HG03521 (cell line): ENCODE measurements at regions not wholly inside any gene's neighbourhood (a gene's known extent, or its start where the extent isn't known, plus 50 kb on each side); places are given as distances from the start of the nearest gene placed in this dataset.
"Not testable (repeated sequence)": the region's sequence is repeated elsewhere in the genome, so short reads cannot be mapped to it uniquely, and the experiment has no call there.

Source experiments
- ATAC-seq: cut with Tn5 transposase; IDR thresholded peaks from one replicate; pipeline ENCODE4 v1.9.1; 2021; ENCODE audit warnings: mild to moderate bottlenecking, moderate library complexity; ENCODE audit not compliant: unreplicated experiment

DNA sequence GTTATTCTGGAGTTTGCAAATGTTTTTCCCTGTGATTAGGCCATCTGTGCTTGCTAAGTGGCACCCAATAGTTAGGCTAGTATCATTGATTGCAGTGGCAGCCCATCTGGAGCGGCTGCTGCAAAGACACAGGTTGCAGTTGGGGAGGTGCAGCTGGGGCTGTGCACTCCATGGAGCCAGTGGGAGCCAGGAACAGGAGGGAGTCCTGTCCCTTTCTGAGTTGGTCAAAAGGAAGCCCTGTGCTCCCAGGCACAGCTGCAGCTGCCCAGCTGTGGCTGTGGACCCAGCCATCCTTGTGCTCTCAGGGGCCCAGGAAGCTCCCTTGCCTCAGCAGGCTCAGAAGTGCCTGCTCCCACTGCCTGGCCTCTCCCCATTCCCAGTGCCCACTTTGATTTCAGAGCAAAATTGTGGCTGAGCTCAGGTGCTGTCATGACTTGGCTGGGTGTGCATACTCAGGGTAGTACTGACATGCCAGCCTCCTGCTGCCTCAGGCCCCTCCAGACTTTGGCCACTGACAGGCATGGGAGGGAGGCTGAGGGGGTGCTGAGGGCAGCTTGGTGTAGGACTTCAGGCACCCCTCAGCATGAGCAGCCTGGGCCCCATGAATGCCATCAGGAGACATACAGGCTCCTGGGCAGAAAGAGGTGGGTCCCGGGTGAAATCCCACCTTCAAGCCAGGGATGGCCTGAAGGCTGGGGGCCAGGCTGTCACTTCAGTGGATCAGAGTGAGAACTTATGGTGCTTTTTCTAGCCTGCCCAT lies 270.6 kb downstream of the PCDH20 start:
- ATAC-seq = no peak

DNA sequence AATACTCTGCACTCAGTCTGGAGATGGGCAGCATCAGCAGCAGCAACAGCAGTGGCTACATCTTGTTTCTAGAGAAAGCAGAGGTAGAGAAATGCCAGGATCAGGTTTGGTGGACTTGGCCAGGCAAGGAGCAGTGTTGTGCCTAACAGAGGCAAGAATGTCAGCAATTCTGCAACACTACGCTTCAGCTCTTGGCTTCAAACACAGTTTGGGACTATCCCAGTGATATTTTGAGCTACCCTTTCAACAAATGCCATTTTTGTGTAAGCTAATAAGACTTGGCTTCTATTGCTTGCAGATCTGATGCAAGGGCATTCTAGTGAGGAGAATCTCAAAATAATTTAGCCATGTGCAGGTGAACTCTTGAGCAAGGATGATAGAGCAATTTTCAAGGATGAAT lies 271.3 kb downstream of the PCDH20 start:
- ATAC-seq = no peak

DNA sequence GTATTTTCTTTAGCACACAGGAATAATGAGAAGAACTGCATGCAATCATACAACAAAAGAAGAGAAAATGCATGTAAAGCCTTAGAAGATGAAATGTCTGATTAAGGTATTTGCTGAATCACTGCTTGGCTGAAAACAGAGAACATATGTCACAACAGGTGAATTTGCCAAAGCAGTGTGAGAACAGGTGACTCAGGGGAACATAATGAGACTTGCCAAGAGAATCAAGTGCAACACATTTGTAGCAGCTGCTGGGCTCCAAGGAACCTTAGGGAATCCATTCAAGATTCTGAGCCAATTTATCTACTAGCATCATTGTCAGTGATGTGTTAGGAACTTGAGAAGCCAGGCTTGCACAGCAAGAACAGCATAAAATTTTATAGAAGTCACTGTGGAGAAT lies 273.1 kb downstream of the PCDH20 start:
- ATAC-seq = no peak

DNA sequence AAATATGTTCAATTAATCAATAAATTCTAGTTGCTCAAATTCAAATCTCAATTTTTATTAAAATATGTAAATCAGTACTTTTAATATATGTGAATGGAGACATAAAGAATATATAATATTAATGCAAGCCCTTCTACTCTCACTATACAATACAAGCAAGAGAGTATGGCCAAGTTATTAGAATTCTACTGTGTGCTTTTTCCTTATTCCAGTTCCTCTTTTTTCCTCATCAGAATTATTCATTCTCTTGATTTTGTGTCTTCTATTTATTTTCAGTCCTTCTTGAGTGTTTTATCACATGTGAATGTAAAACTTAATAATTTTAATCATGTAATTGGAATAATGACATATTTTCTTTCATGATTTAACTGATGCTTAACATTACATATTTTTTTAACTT lies 276.8 kb downstream of the PCDH20 start:
- no peak for ATAC-seq

DNA sequence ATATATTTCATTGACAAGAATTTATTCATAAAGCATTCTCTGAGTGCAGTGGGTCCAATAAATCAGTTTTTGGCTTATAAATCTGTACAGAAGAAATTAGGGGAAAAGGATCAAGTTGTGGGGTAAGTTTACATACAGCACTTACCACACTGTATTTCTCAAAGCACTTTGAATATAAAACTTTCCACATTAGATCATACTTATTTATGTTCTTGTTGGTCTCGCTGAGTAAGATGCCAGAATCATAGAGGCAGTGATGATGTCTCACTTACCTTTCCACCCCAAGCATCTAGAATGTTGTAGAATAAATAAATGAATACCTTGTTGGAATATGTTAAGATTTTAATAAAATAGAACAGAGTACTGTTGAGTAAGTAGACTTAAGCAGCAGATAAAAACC lies 279.1 kb downstream of the PCDH20 start:
- ATAC-seq = no peak

DNA sequence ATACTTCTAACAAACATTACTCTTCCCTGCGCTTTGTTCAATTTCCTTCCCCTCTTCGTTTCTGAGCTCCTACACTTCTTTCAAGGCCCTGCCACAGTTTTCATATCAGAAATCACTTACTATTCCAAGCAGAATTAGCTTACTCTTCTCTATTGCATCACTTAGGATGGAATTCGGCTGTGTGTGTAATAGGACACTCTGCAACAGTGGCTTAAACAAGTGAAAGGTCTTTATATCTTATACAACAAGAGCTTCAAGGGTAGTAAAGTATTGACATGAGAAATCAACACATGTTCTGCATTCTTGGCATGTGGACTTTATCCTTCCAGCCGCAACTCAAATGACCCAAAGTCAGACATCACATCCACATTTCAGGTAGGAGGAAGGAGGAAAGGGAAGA lies 279.6 kb downstream of the PCDH20 start:
- ATAC-seq = no peak

DNA sequence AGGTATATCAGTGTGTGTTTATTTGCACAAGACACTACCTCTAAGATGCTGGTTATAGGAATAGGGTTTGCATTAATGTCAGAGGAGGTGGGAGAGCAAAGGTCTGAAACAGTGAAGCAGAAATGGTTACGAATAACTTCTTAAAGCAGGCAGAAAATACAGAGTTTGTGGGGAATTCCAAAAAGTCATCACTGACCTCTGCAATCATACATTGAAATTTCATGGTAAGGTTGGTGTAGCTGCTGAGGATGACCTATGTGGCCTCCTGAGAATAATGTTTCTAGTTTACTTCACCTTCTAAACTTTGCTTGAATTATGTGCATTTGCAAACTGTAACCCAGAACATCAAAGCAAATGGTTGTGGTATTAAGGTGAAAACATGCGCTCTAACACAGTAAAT lies 280.1 kb downstream of the PCDH20 start:
- no peak for ATAC-seq

DNA sequence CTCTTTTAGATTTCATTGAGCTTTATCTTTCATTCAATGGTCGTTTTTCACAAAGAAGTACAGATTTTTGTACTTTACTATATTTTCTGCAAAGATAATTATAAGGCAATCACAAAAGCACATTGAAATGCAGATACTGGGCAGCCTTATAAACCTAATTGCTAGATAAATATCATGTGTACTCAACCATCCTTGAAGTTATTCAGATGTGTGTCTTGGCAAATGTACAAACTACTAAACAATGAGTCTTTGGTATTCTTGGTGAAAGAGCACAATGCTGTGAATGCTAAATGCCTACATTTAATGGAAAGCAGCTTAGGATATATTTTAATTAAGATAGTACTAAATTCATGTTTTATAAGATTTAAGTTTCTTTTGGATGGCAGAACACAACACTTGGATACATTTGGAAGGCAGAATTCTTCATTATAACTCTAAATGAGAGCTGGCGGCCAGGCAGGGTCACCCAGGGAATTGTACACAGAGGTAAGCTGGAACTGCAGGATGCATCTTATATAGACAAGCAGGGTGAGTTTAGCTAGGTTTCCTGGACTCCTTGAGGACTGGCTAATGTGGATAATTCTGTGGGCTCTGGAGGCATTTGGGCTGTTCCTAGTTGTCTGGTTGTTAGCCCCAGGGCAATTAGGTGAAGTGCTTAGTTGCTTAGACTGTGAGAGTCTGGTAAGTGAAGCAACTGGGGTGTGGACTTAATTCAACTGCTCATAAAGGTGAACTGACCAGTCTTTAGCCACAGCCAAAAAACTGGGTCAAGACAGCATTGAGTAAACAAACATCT lies 286.6 kb downstream of the PCDH20 start:
- ATAC-seq = no peak

DNA sequence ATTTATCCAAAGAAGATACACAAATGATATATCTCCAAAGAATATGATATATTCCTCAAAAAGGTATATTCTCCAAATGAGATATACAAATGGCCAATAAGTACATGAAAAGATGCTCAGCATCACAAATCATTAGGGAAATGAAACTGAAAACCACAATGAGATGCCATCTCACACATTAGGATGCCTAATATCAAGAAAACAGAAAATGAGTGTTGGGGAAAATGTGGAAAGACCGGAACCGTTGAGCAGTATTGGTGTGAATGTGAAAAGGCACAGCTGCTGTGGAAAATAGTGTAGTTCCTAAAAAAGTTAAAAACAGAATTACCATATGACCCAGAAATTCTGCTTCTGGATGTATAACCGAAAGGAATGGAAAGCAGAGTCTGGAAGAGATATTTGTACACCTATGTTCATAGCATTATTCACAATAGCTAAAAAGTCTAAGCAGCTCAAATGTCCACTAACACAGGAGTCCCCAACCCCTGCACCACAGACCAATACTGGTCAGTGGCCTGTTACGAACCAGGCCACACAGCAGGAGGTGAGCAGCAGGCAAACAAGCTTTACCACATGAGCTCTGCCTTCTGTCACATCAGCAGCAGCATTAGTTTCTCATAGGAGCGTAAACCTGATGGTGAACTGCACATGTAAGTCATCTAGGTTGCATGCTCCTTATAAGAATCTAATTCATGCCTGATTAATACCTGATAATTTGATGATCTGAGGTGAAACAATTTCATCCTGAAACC lies 291.9 kb downstream of the PCDH20 start:
- ATAC-seq = no peak

DNA sequence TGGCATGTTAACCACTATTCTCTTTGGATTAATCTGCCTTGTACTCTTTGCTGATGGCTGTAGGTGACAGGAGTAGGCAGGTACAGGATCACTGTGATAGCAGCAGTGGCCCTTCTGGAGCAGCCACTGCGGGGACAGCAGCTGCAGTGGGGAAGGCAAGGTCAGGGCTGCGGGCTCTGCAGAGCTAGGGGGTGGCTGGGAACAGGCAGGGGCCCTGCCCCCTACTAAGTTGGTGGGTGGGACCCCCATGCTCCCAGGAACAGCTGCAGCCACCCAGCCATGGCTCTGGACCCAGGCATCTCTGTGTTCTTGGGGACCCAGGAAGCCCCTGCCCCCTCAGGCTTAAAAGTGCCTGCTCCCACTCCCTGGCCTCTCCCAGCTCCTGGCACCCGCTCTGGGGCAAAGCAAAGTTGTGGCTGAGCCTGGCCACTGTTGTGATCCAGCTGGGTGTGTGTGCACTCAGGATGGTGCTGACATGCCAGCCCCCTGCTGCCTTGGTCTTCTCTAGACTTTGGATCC lies 302.4 kb downstream of the PCDH20 start:
- ATAC-seq = no peak

DNA sequence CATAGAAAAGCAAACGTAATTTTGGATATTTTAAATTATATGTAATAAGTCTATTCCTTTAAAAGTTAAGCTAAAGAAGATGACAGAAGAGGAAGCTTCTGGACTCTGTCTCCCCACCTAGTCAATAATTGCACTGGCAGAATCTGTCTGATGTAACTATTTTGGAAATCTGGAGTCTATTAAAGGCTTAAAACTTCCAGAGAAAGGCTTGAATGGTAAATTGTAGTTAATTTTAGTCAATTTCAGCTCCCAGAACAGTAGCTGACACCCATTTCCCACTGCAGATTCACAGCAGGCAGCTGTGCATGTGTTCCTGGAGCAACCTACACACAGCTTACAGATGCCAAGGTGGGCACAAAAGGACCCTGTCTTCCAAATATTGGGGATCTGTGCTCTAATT lies 304.1 kb downstream of the PCDH20 start:
- ATAC-seq = no peak

DNA sequence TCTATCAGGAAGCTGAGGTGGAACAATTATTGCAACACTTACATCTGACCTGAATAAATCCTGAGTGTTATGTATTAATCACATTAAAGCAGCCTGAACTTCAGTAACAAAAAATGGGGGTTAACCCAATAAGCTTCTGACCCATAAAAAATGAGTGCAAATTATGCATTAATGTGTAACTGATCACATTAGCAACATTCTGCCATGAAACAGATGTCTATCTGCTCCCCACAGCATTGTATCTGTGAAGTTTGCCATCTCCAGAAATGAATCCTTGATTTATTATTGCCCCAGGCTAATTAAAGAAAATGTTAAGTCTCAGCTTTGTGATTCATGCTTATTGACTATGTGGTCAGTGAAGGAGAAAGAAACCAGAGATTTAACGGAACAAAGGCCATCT lies 304.9 kb downstream of the PCDH20 start:
- no peak for ATAC-seq

DNA sequence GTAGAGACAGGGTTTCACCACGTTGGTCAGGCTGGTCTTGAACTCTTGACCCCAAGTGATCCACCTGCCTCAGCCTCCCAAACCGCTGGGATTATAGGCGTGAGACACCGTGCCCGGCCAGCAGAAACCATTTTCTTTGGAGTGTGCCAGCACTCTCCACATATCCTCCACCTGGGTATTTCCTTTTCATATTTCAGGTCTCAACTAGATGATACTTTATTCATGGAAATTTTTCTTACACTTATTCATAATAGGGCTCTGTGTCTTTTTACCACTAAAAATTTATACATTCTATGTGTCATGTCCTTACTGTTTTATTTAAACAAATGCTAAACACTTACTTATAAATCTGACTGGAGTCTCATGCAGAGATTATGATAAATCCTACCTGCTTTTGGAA lies 305.9 kb downstream of the PCDH20 start:
- no peak for ATAC-seq

DNA sequence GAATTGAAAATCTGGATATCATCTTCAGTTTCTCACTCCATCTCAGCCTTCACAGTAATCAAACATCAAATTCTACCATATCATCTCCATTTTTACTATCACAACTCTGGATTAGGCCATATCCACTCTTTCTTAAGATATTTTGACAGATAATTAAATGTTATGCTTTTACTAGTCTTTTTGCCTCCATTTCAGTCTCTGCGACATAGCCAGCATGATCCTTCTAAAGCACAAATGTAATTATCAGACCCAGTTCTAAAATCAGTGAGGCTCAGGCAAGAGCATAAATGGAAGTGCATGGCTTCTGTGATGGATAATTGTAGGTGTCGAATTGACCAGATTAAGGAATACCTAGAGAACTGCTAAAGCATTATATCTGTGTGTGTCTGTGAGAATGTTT lies 307.7 kb downstream of the PCDH20 start:
- no peak for ATAC-seq

DNA sequence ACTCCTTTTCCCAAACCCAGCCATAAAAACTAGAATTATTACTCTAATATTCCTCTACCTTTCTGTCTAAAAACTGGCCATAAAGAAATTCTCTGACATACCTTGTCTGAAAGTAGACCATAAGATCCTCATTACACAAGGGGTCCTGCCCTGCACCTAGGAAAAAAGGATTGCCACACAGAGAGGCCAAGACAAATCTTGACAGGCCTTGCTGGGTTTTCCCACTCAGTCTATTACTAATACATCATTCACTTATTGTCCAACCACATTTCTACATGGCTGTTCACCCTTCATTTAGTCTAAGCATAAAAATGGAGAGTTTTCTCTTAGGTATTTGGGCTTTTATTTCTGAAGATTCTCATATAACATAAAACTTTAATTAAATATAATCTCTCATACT lies 319.8 kb downstream of the PCDH20 start:
- ATAC-seq = no peak

DNA sequence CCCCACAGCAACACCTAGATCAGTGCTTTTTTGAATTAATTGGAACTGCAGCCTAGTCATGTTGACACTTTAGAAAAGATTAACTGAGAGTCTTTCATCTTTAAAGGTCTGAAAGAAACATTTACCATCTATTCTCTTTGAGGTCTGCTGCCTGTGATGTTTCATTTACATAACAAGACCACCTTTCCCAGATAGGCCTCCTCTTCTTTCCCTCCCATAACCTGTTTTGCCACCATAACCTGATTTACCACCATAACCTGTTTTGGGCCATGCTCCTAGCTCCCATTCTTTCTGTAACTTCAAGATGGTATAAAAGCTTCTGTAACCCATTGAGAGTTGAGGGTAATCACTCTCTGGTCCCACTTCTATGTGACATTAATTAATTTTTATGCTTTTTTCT lies 320.8 kb downstream of the PCDH20 start:
- ATAC-seq = no peak

DNA sequence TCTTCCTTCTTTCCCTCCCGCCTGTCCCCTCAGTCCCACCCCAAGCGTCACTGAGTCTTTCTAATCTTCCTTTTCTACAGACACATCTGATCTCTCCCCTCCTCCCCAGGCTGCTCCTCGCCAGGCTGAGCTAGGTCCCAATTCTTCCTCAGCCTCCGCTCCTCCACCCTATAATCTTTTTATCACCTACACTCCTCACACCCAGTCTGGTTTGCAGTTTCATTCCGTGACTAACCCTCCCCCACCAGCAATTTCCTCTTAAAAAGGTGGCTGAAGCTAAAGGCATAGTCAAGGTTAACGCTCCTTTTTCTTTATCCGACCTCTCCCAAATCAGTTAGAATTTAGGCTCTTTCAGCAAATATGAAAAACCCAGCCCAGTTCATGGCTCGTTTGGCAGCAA lies 325.8 kb downstream of the PCDH20 start:
- ATAC-seq = not testable (repeated sequence)

DNA sequence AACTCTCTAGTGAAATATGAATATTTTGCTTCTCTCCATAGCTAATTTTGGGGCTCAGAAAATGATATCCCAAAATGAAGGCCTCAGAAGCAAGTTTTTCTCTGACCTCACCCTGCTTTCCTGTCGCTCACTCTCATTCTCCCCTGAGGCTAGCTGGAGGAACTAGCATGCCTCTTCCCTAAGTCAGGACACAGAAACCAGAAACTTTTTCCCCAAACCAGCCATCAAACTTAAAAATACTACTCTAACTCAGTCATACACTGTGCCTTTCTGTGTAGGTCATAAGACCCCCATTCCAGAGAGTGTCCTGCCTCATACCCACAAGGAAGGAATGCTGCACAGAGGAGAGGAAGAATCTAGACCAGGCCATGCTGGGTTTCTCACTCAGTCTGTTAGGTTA lies 329.6 kb downstream of the PCDH20 start:
- ATAC-seq = no peak

DNA sequence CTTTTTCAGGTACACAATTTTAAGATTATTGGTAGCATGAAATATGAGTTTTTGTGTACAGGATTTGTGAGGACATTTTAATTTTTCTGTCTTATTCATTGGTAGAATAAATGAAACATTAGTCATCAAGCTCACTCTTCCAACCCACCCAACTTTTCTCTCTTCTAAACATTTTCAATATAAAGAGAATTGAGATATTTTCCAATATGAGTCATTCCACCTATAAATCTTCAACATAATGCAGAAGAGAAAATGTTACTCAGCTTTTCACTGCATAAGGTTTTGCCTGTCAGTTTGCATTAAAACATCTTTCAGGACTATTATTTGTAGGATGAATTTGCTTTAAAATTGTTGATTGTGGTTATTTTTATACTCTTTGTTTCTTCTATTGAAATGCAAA lies 330.7 kb downstream of the PCDH20 start:
- ATAC-seq = no peak

DNA sequence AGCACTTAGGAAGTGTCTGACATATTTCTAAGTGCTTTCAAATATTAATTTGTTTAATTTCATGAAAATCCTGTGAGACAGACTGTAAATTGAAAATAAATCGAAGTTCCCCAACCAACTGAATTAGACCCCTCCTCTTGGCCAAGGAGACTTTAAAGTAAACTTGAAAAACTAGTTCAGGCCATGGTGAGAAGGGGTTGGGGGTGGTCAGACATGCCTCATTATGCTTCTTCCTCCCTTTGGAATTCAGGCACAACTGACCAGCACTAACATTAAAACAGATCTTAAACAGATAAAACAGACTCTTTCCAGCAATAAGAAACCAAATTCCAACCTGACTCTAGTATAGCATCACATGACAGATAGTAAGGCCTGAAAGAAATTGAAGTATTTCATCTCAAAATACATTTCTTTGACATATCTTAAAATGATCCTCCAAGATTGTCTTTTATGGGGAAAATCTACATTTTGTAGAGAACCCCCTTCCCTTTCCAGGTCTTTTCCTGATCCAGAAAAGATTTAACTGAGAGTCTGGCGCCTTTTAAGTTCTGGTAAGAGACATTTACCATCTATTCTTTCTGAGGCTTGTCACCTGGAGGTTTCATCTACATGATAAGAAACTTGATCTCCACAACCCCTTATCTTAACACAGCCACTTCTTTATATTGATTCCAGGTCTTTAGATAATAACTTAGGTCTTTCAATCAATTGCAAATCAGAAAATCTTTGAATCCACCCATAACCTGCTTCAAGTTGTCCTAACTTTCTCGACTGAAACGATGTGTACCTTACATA lies 336.5 kb downstream of the PCDH20 start:
- ATAC-seq = no peak

DNA sequence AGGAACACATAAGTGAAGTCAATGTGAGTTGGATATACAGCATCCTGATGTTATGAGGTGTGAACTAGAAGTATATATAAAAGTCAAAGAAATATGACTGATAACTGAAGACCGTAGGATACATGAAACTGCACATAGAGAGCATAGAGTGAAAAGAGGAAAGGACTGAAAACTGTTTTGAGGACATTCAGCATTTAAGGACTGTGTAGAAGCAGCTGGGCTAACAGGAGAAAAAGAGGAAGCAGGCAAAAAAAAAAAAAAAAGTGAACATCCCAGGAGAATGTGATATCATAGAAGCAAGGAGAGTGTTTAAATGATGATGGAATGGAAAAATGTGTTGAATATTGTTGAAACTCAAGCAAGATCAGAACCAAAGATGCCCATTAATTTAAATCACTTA lies 363.5 kb downstream of the PCDH20 start:
- no peak for ATAC-seq
